IgD-negative memory B cell (primary cell): ENCODE measurements at regions not wholly inside any gene's neighbourhood (a gene's known extent, or its start where the extent isn't known, plus 50 kb on each side); places are given as distances from the start of the nearest gene placed in this dataset.

Experiments used
- H3K27ac Mint-ChIP-seq, 3 donors: one replicate each; pipeline ENCODE4 v1.8.0; 2020 to 2022; ENCODE audit warnings: mild to moderate bottlenecking in 3 of 3, mixed read lengths in 3 of 3, moderate library complexity in 1 of 3
- H3K27me3 Mint-ChIP-seq: one replicate; pipeline ENCODE4 v1.8.0; 2021; ENCODE audit warnings: mixed read lengths
- H3K36me3 Mint-ChIP-seq: one replicate; pipeline ENCODE4 v1.8.0; 2020; ENCODE audit warnings: mild to moderate bottlenecking, mixed read lengths
- H3K4me1 Mint-ChIP-seq, 3 donors: one replicate each; pipeline ENCODE4 v1.8.0; 2020 to 2022; ENCODE audit warnings: mixed read lengths in 3 of 3, mild to moderate bottlenecking in 1 of 3
- H3K4me3 Mint-ChIP-seq, 4 donors: one replicate each; pipeline ENCODE4 v1.8.0; 2020 to 2022; ENCODE audit warnings: mild to moderate bottlenecking in 4 of 4, mixed read lengths in 4 of 4, moderate library complexity in 3 of 4
- H3K9me3 Mint-ChIP-seq, 3 donors: one replicate each; pipeline ENCODE4 v1.8.0; 2020 to 2021; ENCODE audit warnings: mixed read lengths in 3 of 3, mild to moderate bottlenecking in 1 of 3

DNA sequence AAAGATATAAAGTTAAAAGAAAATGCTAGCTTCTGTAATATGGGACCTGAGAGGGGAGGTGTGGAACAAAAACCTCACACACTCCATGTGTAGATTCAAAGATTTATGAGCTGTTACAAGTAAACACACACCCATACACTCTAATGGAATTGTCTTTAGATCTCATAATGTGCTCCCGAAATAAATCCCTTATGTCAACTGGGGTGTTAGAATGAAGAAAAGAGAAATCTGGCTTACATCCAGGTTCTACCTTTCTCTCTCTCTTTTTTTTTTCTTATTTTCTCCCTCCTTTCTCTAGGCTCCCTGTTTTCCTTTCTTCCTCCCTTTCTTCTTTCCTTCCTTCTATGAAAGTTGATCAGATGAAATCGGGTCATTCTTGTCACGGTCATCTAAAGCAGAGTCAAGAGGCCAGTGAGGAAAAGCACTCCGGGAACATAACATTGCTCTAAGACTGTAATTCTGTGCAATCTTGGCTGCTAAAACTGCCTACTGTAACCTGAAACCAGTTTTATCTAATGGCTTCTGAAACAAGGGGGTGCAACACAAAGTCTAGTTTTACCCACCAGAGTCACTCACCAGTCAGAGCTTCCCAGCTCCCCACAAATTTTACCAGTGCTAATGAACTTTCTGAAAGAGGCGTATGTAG is 68.3 kb upstream of the BTBD3 start:
- H3K9me3 Mint-ChIP-seq = peaks cover 2 to 8% (median 5%) of the 10 kb centered on the region in 3 donors
- no peak overlapping the region for H3K4me3 Mint-ChIP-seq
- no peaks in the 10 kb centered on the region for H3K36me3 Mint-ChIP-seq
- no peaks in the 10 kb centered on the region for H3K27me3 Mint-ChIP-seq
- H3K4me1 Mint-ChIP-seq = no peaks in the 10 kb centered on the region
- H3K27ac Mint-ChIP-seq = no peak overlapping the region

DNA sequence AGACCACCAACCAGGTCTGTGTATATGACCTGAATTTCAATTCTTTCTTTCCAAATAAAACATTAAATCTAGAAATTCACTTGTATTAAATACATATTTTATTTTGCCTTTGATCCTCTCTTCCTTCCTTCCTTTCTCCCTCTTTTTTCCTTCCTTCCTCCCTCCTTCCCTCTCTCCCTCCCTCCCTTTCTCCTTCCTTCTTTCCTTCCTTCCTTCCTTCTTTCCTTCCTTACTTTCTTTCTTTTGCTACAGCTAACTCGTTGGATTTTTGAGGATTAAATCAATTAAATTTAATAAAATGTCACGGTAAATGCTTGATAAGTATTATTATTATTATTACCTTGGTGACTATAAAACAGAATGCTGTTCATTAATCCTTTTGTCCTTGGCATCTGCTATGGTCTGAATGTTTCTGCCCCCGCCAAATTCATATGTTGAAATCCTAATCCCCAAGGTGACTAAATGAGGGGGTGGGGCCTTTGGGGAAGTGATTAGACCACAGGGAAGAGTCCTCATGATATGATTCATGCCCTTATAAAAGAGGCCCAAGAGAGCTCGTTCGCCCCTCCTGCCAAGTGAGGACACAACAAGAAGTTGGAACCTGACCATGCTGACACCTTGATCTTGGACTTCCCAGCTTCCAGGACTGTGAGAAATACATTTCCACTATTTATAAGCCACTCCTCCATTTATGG is 67.6 kb upstream of the BTBD3 start:
- H3K9me3 Mint-ChIP-seq = peaks cover 2 to 8% (median 5%) of the 10 kb centered on the region in 3 donors
- no peaks in the 10 kb centered on the region for H3K36me3 Mint-ChIP-seq
- H3K27ac Mint-ChIP-seq = no peak overlapping the region
- no peaks in the 10 kb centered on the region for H3K4me1 Mint-ChIP-seq
- no peak overlapping the region for H3K4me3 Mint-ChIP-seq
- no peaks in the 10 kb centered on the region for H3K27me3 Mint-ChIP-seq

DNA sequence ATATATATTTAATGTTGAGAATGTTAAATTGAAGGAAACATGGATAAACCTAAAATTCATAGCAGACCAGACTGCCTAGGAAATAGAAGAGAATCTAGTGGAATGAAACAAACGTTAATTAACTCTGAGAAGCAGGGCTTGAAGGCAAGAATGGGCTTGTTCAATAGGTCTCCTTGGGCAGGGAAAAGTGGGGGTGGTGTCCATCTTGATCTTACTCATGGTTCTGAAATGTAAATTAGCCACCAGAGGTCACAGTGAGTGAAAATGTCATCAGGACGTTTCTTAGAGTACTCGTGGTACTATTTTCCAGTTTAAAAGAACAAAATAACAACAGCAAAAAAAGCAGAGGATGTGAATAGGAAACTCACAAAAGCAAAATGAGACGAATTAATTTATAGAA is 66.8 kb upstream of the BTBD3 start:
- Mint-ChIP-seq H3K9me3 (peaks cover 0 to 5% (median 3%) of the 10 kb centered on the region in 3 donors), H3K36me3 (peaks cover 2% of the 10 kb centered on the region), H3K27me3 (no peaks in the 10 kb centered on the region), H3K4me3 (no peak overlapping the region), H3K4me1 (no peaks in the 10 kb centered on the region), H3K27ac (no peak overlapping the region)

DNA sequence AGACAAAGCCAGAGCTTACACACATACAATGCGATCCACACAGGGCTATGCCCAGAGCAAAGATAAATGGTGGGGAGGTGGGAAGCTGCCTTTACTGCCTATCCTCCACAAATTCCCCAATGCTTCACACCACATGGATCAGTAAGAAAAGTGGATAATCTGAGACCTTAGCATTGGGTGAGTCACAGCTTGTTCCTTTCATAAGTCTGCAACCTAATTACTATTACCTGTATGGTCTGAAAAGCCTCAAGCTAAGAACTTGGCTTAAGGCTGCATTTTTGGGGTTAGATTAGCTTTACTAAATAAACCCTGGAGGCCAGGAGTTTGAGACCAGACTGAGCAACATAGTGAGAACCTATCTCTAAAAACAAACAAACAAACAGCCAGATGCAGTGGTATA is 66.0 kb upstream of the BTBD3 start:
- no peaks in the 10 kb centered on the region for H3K27me3 Mint-ChIP-seq
- peaks cover 2% of the 10 kb centered on the region for H3K36me3 Mint-ChIP-seq
- H3K4me3 Mint-ChIP-seq = no peak overlapping the region
- H3K4me1 Mint-ChIP-seq = no peaks in the 10 kb centered on the region
- H3K27ac Mint-ChIP-seq = no peak overlapping the region
- H3K9me3 Mint-ChIP-seq = peaks cover 0 to 4% (median 3%) of the 10 kb centered on the region in 3 donors

DNA sequence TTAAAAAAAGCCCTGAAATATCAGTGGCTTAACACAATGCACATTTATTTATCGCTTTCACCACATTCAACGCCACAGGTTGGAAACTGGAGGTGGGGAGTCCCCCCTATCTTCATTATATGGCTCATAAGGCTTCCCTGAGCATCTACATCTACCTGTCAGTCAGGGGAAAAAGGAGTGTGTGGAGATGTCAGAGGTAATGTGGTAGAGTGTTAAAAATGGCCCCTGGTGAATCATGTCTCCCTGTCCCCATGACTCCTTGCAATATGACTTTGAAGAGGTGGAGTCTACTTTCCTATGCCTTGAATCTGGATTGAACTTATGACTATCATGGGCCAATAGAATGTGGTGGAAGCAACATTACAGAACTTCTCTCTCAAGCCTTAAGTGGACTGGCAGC is 65.5 kb upstream of the BTBD3 start:
- no peak overlapping the region for H3K27ac Mint-ChIP-seq
- H3K4me3 Mint-ChIP-seq = peak overlapping the region in 1 of 4 donors; percentile 14
- H3K4me1 Mint-ChIP-seq = no peaks in the 10 kb centered on the region
- peaks cover 2% of the 10 kb centered on the region for H3K36me3 Mint-ChIP-seq
- peaks cover 0 to 3% (median 3%) of the 10 kb centered on the region in 3 donors for H3K9me3 Mint-ChIP-seq
- no peaks in the 10 kb centered on the region for H3K27me3 Mint-ChIP-seq

DNA sequence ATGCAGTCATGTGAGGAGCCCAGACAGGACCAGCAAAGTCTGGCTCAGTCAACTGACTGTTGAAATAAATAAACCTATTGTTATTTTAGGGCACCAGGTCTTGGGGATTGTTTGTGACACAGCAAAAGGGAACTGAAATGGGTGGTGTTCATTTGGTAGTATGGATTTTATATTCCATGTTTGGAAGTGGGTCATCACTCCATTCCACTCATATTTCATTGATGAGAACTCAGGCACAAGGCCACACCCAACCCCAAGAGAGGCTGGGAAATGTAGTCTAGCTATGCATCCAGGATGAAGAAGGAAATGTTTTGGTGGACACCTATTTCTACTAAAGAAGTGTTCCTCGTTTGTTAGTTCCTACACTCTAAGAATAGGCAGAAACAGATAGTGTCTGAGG is 64.9 kb upstream of the BTBD3 start:
- Mint-ChIP-seq H3K27ac (no peak overlapping the region), H3K4me3 (no peak overlapping the region), H3K27me3 (no peaks in the 10 kb centered on the region), H3K4me1 (no peaks in the 10 kb centered on the region), H3K9me3 (peaks cover 0 to 3% (median 0%) of the 10 kb centered on the region in 3 donors), H3K36me3 (peaks cover 2% of the 10 kb centered on the region)

DNA sequence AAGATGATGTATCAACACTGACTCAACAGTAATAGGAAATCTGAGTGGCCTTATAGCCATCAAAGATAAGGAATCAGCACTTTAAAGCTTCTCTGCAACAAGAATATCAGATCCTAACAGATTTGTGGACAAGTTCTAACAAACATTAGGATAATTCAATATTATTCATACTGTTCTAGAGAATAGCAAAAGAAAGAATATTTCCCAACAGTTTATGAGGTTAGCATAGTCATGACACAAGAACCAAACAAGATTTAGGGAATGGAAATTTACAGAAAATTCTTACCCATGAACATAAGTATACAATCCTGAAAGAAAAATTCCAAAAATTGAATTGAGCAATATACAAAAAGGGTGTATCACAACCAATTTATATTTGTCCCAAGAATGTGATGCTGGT is 64.3 kb upstream of the BTBD3 start:
- H3K36me3 Mint-ChIP-seq = peaks cover 2% of the 10 kb centered on the region
- H3K27me3 Mint-ChIP-seq = no peaks in the 10 kb centered on the region
- H3K4me3 Mint-ChIP-seq = no peak overlapping the region
- H3K27ac Mint-ChIP-seq = no peak overlapping the region
- H3K9me3 Mint-ChIP-seq = peaks cover 0 to 3% (median 0%) of the 10 kb centered on the region in 3 donors
- H3K4me1 Mint-ChIP-seq = no peaks in the 10 kb centered on the region

DNA sequence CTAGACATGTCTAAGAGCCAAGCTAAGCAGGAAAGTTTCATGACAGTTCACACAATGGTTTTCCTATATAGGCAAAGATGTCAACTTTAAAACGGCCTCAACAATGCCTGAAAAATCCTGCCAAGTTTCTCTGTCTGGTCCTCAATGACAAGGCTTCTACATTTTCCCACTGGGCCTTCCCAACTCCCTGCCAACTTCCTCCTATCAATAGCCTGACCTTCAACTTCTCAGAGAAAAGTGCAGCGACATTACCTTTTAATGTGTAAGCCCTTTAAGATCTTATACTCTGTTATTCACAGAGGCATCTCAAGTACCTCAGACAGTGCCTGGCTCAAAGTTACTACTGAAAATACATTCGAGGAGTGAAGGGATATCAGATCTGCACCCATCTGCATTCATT is 56.2 kb upstream of the BTBD3 start:
- H3K4me3 Mint-ChIP-seq = no peak overlapping the region
- no peaks in the 10 kb centered on the region for H3K36me3 Mint-ChIP-seq
- peaks cover 6 to 9% (median 6%) of the 10 kb centered on the region in 3 donors for H3K9me3 Mint-ChIP-seq
- H3K27ac Mint-ChIP-seq = no peak overlapping the region
- no peaks in the 10 kb centered on the region for H3K4me1 Mint-ChIP-seq
- no peaks in the 10 kb centered on the region for H3K27me3 Mint-ChIP-seq

DNA sequence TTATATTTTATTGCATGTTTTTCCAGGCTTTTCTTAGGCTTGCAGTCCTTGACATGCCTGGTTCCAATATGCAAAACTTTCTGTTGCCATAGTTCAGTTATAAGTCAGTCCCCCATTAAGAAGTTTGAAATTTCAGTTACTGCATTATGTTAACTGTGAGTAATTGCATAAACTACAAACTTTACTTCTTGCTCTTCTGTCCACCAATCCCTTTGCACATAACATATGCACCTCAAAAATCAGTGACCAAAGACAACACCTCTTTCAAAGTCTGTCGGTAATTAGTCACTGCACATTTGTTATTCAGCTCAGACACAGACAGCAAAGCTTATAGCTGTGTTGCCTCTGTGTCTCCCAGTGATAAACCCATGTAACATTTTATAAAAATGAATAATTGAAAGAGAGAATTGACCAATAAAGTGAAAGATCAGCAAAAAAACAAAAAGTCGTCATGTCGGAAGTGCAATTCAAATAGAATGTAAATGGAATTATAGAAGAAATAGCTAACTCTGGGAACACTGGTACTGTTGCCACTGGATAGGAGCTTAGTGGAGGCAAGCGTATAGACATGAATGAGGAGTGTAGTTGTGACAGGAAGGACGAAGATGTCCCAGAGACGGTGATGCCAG is 50.3 kb upstream of the BTBD3 start:
- Mint-ChIP-seq H3K4me1 (no peaks in the 10 kb centered on the region), H3K27ac (no peak overlapping the region), H3K36me3 (no peaks in the 10 kb centered on the region), H3K4me3 (no peak overlapping the region), H3K27me3 (no peaks in the 10 kb centered on the region), H3K9me3 (peaks cover 4 to 10% (median 10%) of the 10 kb centered on the region in 3 donors)
